Limb (tissue), 2 donors: ENCODE measurements at regions not wholly inside any gene's neighbourhood (a gene's known extent, or its start where the extent isn't known, plus 50 kb on each side); places are given as distances from the start of the nearest gene placed in this dataset.
A peak's percentile ranks its signal among the peaks of the same experiment; 100 is the strongest.
"Not testable (repeated sequence)": the region's sequence is repeated elsewhere in the genome, so short reads cannot be mapped to it uniquely, and the experiment has no call there.

Source experiments
- DNase-seq, 2 donors: peaks; one replicate each; pipeline ENCODE4 v3.0.0-alpha.2; 2016; ENCODE audit errors: extremely low spot score in 2 of 2

DNA sequence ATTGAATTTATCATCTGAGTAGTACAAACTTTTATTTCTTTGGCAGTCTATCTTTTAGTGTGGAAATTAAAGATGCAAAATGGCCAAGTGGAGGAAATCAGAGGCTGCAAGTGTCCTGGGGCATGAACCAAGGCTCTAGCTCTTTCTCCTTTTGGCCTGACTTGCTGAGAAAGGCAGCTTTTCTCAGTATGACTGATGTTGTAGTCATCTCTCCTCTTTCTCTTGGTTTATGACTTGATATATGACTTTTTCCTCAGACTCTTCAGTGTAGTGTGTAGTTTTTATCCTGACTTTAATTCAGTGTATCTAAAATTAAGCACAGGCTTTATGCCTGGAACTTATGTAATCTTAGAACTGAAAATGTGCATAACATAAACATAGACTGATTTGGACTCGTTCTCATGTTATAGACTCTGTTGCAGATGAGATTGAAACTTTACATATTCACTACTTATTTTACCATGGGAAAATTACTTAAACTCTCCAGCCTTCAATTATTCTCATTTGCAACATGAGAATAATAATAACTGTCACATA lies 65.7 kb downstream of the SLITRK5 start:
- no peak for DNase-seq

DNA sequence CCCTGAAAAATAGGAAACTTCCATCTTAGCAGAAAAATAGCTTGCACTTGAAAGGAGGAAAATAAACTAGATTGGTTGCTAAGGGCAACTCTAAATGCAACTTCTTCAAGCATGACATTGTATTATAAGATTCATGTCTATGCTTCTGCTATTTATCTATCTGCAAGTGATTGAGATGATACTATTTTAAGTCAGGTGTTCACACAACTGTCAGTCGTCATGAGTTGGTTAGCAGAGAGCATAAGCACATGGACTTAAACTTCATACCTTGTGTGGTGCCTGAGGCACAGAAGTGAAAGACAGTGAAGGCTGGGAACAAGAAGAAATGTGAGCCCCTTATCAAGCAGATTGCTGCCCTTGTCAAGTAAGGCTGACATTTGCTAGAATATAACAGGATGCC lies 82.9 kb downstream of the SLITRK5 start:
- DNase-seq, result no peak

DNA sequence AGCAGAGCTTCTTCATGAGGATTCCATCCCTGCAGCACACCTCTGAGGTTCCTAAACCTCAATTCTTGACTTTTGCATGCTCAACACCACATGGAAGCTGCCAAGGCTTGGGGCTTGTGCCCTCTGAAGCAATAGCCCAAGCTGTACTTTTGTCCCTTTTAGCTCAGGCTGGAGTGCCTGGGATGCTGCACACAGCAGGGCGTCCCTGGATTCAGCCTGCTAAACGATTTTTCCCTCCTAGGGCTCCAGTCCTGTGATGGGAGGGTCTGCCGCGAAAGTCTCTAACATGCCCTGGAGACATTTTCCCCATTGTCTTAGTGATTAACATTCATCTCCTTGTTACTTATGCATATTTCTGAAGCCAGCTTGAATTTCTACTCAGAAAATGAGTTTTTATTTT lies 98.3 kb downstream of the SLITRK5 start:
- no peak for DNase-seq

DNA sequence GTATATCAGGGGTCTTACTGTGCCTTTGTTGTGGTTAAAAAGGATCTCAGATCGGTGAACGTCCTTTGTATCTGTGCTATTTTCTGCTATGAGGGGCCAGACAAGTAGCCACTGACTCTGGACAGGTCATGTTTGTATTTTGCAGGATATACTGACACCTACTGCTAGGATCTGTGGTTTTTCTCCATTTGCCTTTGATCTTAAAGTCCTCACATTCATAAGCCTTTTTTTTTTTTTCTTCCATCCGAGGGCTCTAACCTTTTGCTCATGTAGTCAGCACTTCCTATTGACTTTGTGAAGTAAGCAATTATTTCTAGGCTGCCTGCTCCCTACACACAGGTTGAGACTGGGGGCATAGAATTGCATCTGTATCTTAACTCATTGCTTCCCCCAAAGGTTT lies 106.2 kb downstream of the SLITRK5 start:
- DNase-seq, result no peak

GRCh38 chr13:87778128-87778527 lies 107.0 kb downstream of the SLITRK5 start:
- no peak for DNase-seq

GRCh38 chr13:87779426-87779825 lies 108.3 kb downstream of the SLITRK5 start:
- DNase-seq, result no peak

DNA sequence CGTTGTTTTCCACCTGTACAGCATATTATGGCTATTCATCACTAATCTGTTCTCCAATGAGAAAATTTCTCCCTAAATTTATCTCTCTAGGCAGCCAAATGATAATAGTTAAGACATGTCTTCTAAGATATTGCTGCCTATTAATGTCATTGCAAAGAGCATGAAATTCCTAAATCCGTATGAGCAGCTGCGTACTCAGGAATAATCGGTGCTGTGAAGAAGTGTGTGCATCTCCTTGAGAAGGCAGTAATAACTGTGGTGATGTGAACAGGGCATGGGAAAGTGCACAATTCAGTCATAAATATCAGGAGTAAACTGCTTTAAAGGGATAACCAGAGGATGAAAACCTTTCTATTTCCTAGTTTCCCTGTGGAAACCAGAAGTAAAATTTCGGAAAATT lies 112.2 kb downstream of the SLITRK5 start:
- DNase-seq, result no peak

DNA sequence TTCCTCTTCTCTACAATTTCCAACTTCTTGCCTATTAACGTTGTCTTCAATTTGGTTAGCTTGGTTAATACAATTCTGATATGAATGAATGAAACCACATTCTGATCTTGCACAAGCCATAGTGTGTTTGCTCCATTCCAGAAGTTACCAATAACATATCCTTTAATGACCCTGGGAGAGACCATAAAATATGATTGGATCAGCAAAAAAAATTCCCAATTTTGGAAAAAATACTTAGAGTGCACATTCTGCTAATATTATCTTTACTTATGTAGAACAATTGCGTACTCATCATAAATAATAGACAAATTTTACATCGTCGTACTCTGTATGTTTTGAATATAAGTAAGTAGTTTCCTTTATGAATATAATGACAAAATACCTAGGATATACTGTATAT lies 117.2 kb downstream of the SLITRK5 start:
- DNase-seq, result no peak

DNA sequence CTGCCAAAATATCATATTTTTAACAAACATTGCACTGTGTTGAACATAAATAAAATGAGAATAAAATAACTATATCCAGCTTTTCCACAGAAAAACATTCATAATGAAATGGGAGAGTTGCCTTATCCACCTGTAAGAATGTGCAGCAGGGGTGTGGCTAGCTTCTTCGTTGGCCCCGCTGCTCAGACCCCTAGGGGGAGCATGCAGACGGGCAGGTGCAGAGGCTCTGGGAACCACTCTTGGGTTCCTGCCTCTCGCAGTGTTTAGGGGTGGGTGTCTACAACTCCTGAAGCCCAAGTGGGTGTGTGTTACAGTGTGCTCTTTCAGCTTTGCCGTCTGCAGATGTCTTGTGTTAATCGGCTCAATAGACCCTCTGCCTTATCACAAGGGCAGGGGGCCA lies 121.7 kb downstream of the SLITRK5 start:
- DNase-seq, result no peak

- DNase-seq, result no peak
Measured at GRCh38 chr13:87798536-87798935, 127.4 kb downstream of the SLITRK5 start.

- no peak for DNase-seq
Measured at GRCh38 chr13:87810391-87810801, 139.2 kb downstream of the SLITRK5 start.

- DNase-seq, result no peak
Measured at GRCh38 chr13:87810920-87811344, 139.8 kb downstream of the SLITRK5 start.

DNA sequence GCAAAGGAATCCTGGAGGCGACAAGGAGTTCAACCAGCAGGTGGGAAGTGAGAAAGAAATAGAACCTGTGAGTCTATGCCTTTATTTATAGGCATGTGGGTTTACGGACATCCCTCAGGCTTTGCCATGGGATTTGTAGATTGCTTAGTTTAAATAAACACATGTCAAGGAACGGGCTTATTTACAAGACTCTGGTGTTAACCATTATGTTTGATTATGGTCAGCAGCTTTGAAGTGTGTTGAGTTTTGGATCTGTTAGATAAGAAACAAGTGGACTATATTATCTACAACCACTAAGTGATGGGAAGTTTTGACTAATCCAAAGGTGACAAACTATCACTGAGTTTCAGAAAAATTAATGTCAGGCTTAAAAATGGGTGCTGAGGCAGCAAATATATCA lies 143.2 kb downstream of the SLITRK5 start:
- DNase-seq, result no peak

DNA sequence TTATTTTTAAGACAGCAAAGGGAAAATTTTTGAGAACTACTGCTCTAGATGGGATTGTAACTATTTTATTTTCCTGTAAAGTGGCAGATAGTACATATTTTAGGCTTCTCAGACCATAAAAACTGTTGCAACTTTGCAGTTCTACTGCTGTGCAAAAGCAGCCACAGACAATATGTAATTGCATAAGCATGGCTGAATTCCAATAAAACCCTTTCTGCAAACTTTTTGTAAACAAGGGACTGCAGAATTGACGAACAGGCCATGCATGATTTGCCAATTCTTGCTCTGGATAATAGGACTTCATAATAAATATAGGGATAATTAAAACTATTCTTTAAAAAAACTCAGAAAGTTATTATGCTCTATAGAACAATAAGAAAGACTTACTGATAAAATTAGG lies 149.1 kb downstream of the SLITRK5 start:
- DNase-seq, result peak in 1 of 2 donors; percentile 7

DNA sequence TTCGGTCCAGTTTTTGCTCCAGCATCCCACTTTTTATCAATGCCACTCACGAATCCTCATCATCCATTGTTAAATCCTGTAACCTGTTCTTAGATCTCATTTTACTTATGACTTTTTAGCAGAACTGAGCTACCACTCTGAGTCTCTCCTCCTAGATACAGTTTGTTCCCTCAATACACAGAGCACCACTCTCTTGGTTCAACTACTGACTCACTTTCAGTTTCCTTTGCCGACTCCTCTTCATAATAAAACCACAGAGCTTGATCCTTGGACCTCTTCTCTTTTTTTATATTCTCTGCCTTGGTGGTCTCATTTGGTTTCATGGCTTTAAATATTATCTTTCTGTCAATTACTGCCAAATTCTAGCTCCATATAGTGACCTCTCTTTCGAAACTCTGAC lies 150.3 kb downstream of the SLITRK5 start:
- no peak for DNase-seq

GRCh38 chr13:87826301-87826700 lies 155.1 kb downstream of the SLITRK5 start:
- not testable (repeated sequence) for DNase-seq

DNA sequence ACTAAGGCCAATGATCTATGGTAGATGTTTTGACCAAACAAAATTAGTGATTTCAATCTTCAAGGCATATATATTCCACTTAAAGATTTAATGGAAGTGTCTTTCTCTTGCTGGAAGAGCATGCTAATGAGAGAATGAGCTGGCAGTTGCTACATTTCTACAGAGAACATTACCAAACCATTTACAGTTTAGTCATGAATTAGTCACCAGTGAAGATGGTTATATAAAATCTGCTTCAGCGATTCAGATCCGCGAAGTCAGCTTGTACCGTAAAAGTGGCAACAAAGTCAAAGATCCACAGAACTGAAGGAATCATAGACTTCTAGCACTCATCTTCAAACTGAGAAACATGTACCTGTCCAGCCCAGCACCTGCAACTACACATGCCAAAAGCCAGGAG lies 156.3 kb downstream of the SLITRK5 start:
- DNase-seq, result no peak

GRCh38 chr13:87837522-87837921 lies 166.4 kb downstream of the SLITRK5 start:
- DNase-seq, result no peak

GRCh38 chr13:87837946-87838345 lies 166.8 kb downstream of the SLITRK5 start:
- no peak for DNase-seq

GRCh38 chr13:87851410-87851809 lies 180.2 kb downstream of the SLITRK5 start:
- DNase-seq, result no peak

DNA sequence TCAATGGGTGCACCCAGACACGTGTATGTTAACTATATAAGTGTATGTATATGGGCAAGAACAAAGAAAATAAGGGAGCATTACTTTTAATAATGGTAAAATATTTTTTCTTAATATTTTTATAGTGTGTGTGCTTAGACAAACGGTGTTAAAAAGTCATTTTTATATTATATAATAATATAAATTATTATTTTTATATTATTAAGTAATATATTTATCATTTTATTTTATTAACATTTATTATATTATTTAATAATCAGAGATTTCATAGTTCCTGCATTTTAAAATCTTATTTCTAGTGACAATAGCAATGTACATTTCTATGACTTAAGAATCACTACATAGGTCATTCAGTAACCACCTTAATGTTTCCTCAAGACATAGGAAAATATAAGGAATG lies 184.4 kb downstream of the SLITRK5 start:
- DNase-seq, result no peak

- DNase-seq, result no peak
Measured at GRCh38 chr13:87859261-87859660, 188.1 kb downstream of the SLITRK5 start.

DNA sequence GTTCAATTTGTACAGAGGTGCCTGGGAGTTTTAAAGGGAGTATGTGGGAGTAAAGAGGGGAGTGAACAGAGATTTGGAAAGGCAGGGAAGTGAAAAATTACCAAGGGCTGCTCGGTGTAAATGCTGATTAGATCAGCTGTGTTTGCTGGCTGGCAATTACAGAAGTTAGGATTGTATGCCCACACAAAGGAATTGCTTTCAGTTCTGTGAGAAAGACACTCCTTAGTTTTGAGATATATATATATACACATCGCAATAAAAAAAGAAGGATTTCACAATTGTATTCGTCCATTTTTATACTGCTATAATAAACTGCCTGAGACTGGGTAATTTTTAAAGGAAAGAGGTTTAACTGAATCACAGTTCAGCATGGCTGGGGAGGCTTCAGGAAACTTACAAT lies 196.3 kb downstream of the SLITRK5 start:
- no peak for DNase-seq

DNA sequence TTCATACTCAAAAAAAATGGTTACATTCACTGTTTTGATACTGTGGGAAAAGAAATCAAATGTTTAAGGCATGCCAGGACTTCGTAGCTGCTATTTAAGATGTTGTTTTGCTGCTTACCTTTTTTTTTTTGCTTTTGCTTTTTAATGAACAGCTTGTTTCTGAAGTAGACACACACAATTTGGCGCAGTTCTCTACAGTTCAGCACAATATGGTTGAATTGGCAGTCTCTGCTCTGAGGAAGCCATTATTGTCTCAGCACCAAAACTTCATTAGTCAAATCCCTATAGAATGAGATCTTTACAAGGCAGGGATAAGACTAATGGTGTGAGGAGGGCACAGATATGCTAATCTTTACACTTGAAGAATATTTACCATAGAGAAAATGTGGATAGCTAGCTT lies 197.6 kb downstream of the SLITRK5 start:
- DNase-seq, result no peak
